ENCODE measurements at regions not wholly inside any gene's neighbourhood (a gene's known extent, or its start where the extent isn't known, plus 50 kb on each side); places are given as distances from the start of the nearest gene placed in this dataset.
"Not testable (repeated sequence)": the region's sequence is repeated elsewhere in the genome, so short reads cannot be mapped to it uniquely, and the experiment has no call there.

GRCh38 chr1:238745069-238745468, 641.3 kb upstream of the CHRM3 start:
- H3K27me3 ChIP-seq = no peaks in the 10 kb centered on the region
- no peaks in the 10 kb centered on the region for H3K36me3 ChIP-seq
- H3K9me3 ChIP-seq = no peaks in the 10 kb centered on the region
- no peak for DNase-seq
- no peak overlapping the region for H3K4me3 ChIP-seq

DNA sequence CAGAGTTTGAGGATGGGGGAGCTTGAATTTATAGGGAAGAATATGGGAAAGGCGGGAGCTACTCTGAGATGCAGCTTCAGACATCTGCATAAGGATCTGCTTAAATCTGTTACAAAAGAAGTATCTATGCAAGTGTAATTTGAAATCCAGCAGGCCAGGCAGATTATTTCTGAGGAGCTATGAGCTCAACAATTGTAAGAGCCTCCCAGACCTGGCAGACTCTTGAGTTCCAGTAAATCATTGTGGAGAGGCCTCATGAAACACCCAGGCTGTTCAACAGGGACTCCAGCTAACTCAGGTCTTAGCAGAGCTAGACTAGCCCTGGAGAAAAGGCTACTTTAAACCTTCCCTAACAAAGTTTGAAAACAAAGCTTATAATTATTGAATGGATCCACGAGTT, 647.5 kb upstream of the CHRM3 start:
- no peak for DNase-seq
- no peak overlapping the region for H3K4me3 ChIP-seq

DNA sequence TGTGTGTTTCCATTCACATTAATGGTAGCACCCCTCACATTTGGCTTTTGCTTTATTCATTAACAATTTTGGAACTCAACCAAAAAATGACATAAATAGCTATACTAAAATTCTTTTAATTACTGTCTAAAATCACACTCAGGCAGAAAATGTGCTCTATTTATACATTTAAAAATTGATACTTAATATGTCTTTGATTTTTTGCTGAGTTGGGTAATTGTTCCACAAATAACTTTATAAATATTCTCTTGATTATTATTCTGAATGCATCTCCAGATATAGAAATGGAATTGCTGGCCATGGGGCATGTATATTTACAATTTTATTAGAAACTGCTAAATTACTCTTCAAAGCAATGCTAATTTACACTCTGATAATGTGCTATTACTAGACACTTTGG, 658.7 kb upstream of the CHRM3 start:
- no peaks in the 10 kb centered on the region for H3K27me3 ChIP-seq
- no peaks in the 10 kb centered on the region for H3K36me3 ChIP-seq
- DNase-seq = no peak
- H3K4me3 ChIP-seq = no peak overlapping the region
- no peaks in the 10 kb centered on the region for H3K9me3 ChIP-seq

More for the DNA sequence above, 647.5 kb upstream of the CHRM3 start:
- Histone ChIP-seq H3K36me3 (no peaks in the 10 kb centered on the region), H3K27me3 (no peaks in the 10 kb centered on the region), H3K9me3 (no peaks in the 10 kb centered on the region)

- no peaks in the 10 kb centered on the region for H3K36me3 ChIP-seq
- H3K27me3 ChIP-seq = no peaks in the 10 kb centered on the region
- no peak for DNase-seq
- H3K9me3 ChIP-seq = no peaks in the 10 kb centered on the region
- H3K4me3 ChIP-seq = no peak overlapping the region
These were observed 663.6 kb upstream of the CHRM3 start for GRCh38 chr1:238722812-238723211.

GRCh38 chr1:238710697-238711096, 675.7 kb upstream of the CHRM3 start:
- no peak for DNase-seq

GRCh38 chr1:238701024-238701423, 685.3 kb upstream of the CHRM3 start:
- Histone ChIP-seq H3K27me3 (no peaks in the 10 kb centered on the region), H3K4me3 (no peak overlapping the region), H3K36me3 (no peaks in the 10 kb centered on the region), H3K9me3 (no peaks in the 10 kb centered on the region)
- DNase-seq = no peak

More at GRCh38 chr1:238710697-238711096, 675.7 kb upstream of the CHRM3 start:
- Histone ChIP-seq H3K4me3 (no peak overlapping the region), H3K9me3 (no peaks in the 10 kb centered on the region), H3K27me3 (no peaks in the 10 kb centered on the region), H3K36me3 (no peaks in the 10 kb centered on the region)

GRCh38 chr1:238690415-238690814, 696.0 kb upstream of the CHRM3 start:
- Histone ChIP-seq H3K27me3 (no peaks in the 10 kb centered on the region), H3K36me3 (no peaks in the 10 kb centered on the region), H3K4me3 (no peak overlapping the region), H3K9me3 (no peaks in the 10 kb centered on the region)
- DNase-seq = no peak

DNA sequence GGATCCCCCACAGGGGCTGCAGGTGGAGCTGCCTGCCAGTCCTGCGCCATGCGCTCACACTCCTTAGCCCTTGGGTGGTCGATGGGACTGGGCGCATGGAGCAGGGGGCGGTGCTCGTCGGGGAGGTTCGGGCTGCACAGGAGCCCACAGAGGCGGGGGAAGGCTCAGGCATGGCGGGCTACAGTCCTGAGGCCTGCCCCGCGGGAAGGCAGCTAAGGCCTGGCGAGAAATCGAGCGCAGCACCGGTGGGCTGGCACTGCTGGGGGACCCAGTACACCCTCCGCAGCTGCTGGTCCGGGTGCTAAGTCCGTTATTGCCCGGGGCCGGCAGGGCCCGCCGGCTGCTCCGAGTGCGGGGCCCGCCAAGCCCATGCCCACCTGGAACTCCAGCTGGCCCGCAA, 701.8 kb upstream of the CHRM3 start:
- H3K4me3 ChIP-seq, H3K27me3 ChIP-seq, H3K36me3 ChIP-seq, DNase-seq, H3K9me3 ChIP-seq: not testable (repeated sequence)

DNA sequence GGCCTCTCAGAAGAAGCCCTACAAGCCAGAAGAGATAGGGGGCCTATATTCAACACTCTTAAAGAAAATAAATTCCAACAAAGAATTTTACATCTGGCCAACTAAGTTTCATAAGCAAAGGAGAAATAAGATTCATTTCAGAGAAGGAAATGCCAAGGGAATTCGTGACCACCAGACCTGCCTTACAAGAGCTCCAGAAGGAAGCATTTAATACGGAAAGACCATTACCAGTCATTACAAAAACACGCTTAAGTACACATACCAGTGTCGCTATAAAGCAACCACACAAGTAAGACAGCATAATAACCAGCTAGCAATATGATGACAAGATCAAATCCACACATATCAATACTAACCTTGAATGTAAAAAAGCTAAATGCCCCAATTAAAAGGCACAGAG, 704.9 kb upstream of the CHRM3 start:
- Histone ChIP-seq H3K9me3 (no peaks in the 10 kb centered on the region), H3K27me3 (no peaks in the 10 kb centered on the region), H3K4me3 (no peak overlapping the region), H3K36me3 (no peaks in the 10 kb centered on the region)
- no peak for DNase-seq

DNA sequence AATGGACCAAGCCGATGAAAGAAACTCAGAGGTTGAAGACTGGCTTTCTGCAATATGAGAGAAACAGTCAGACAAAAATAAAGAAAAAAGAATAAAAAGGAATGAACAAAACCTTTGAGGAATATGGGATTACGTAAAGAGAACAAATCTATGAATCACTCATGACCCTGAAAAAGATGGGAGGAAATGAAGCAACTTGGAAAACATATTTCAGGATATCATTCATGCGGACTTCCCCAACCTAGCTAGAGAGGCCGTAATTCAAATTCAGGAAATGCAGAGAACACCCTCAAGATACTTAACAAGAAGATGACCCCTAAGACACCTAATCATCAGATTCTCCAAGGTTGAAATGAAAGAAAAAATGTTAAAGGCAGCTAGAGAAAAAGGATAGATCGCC, 705.3 kb upstream of the CHRM3 start:
- Histone ChIP-seq H3K4me3 (no peak overlapping the region), H3K36me3 (no peaks in the 10 kb centered on the region), H3K27me3 (no peaks in the 10 kb centered on the region), H3K9me3 (no peaks in the 10 kb centered on the region)
- no peak for DNase-seq

GRCh38 chr1:238677567-238677966, 708.8 kb upstream of the CHRM3 start:
- peak; percentile 71 for DNase-seq

GRCh38 chr1:238675221-238675620, 711.1 kb upstream of the CHRM3 start:
- no peaks in the 10 kb centered on the region for H3K27me3 ChIP-seq
- H3K4me3 ChIP-seq = no peak overlapping the region
- no peaks in the 10 kb centered on the region for H3K9me3 ChIP-seq
- H3K36me3 ChIP-seq = no peaks in the 10 kb centered on the region
- no peak for DNase-seq

More at GRCh38 chr1:238677567-238677966, 708.8 kb upstream of the CHRM3 start:
- H3K4me3 ChIP-seq = no peak overlapping the region
- no peaks in the 10 kb centered on the region for H3K27me3 ChIP-seq
- H3K9me3 ChIP-seq = no peaks in the 10 kb centered on the region
- H3K36me3 ChIP-seq = no peaks in the 10 kb centered on the region

DNA sequence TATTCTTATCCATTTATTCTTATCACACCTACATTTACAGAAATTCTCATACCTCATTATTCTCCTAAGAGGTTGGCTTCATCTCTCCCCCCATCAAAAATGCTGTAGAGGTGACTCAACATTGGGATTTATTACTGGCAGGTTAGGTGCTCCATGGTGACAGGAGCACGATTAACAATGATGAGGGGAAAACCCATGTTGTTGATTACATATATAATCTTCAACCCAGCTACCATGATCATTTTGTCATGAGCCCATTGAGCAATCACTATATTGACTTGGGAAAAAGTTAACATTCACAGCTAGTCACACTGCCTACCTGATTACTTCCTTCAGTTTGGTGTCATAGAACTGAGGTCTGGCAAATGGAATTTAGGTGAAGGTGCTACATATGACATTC, 712.1 kb upstream of the CHRM3 start:
- no peaks in the 10 kb centered on the region for H3K36me3 ChIP-seq
- no peak overlapping the region for H3K4me3 ChIP-seq
- no peaks in the 10 kb centered on the region for H3K27me3 ChIP-seq
- H3K9me3 ChIP-seq = no peaks in the 10 kb centered on the region
- DNase-seq = no peak

- no peak for DNase-seq
- H3K27me3 ChIP-seq = no peaks in the 10 kb centered on the region
- no peaks in the 10 kb centered on the region for H3K9me3 ChIP-seq
- H3K36me3 ChIP-seq = no peaks in the 10 kb centered on the region
- H3K4me3 ChIP-seq = no peak overlapping the region
These were observed 712.8 kb upstream of the CHRM3 start for GRCh38 chr1:238673561-238673960.

- DNase-seq = no peak
- H3K36me3 ChIP-seq = no peaks in the 10 kb centered on the region
- no peaks in the 10 kb centered on the region for H3K9me3 ChIP-seq
- H3K27me3 ChIP-seq = no peaks in the 10 kb centered on the region
- H3K4me3 ChIP-seq = no peak overlapping the region
These were observed 713.6 kb upstream of the CHRM3 start for GRCh38 chr1:238672806-238673205.

GRCh38 chr1:238672262-238672661, 714.1 kb upstream of the CHRM3 start:
- H3K9me3 ChIP-seq = no peaks in the 10 kb centered on the region
- H3K36me3 ChIP-seq = no peaks in the 10 kb centered on the region
- peak; percentile 62 for DNase-seq
- no peak overlapping the region for H3K4me3 ChIP-seq
- H3K27me3 ChIP-seq = no peaks in the 10 kb centered on the region

DNA sequence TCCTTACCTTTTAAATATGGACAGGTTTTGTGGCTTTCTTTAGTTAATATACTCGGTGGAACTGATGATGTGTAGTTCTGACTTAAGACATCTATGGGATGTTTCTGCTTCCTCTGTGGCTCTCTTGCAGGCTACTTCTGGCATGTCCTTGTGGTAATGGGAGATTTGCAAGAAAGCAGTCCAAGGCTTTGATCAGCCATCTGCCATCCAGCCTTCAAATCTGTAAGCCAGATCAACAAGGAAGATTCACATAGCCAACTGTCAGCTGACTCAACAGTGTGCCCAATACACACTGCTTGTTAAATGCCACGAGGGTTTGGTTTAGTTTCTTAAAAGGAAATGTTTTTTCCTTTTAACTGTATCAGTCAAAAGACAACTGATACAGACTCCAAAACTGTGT, 722.2 kb upstream of the CHRM3 start:
- Histone ChIP-seq H3K9me3 (peaks cover 3% of the 10 kb centered on the region; the same call in 1 of the 2 replicates), H3K27me3 (no peaks in the 10 kb centered on the region), H3K36me3 (no peaks in the 10 kb centered on the region), H3K4me3 (no peak overlapping the region)
- DNase-seq = no peak

DNA sequence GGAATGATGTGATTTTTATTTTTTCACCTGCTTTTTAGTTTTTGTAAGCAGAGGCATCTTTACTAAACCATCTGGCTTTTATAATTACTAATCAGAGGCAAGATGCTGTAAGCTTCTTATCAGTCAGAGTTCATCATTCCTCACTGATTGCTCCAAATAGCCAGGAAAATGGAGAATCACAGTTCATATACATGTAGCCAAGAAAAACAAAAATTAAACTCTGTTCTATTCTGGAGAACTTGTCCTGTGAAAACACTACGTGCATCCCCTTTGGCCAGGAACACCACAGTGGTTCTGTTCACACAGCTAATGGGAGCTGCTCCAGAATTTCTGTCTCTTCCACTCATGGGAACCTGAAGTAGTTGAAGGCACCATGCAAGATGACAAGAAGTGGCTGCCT, 725.5 kb upstream of the CHRM3 start:
- H3K4me3 ChIP-seq = no peak overlapping the region
- DNase-seq = no peak
- no peaks in the 10 kb centered on the region for H3K36me3 ChIP-seq
- no peaks in the 10 kb centered on the region for H3K27me3 ChIP-seq
- H3K9me3 ChIP-seq = no peaks in the 10 kb centered on the region; the same call in 1 of the 2 replicates

DNA sequence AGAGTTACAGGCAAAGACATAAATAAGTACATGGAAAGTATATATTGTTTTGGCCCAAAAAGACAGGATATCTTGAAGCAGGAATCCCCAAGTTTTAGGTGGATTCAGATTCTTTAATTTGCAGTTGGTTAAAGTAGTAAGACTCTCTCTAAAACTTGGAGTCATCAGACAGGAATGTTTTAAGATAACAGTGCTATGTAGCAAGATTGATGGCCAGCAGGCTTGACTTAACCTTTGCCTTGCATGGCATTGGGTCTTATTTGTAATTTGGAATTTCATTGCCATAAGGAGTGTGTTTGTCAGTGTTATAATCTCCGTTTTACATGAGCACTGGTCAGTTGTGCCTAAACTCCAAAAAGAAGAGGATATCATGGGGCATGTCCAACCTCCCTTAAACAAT, 727.6 kb upstream of the CHRM3 start:
- Histone ChIP-seq H3K4me3 (no peak overlapping the region), H3K27me3 (no peaks in the 10 kb centered on the region), H3K36me3 (no peaks in the 10 kb centered on the region), H3K9me3 (no peaks in the 10 kb centered on the region; the same call in 1 of the 2 replicates)
- peak; percentile 15 for DNase-seq

Data from MG63 (cell line).